H9 (cell line): ENCODE measurements at regions not wholly inside any gene's neighbourhood (a gene's known extent, or its start where the extent isn't known, plus 50 kb on each side); places are given as distances from the start of the nearest gene placed in this dataset.
"Not testable (repeated sequence)": the region's sequence is repeated elsewhere in the genome, so short reads cannot be mapped to it uniquely, and the experiment has no call there.

Experiments
- DNase-seq: peaks from one replicate; pipeline ENCODE4 v3.0.0-alpha.2; 2017
- H2AFZ ChIP-seq: one replicate; pipeline ENCODE4 v1.6.1; 2013; ENCODE audit warnings: mild to moderate bottlenecking, low read length, control low read depth, moderate library complexity
- H2AK5ac ChIP-seq: 2 replicates; pipeline ENCODE4 v1.6.1; 2013; ENCODE audit warnings: low read length, control low read depth, mixed read lengths; ENCODE audit not compliant: insufficient read length
- H2BK120ac ChIP-seq: one replicate; pipeline ENCODE4 v1.6.1; 2013; ENCODE audit warnings: low read depth, mild to moderate bottlenecking, low read length, control low read depth, inconsistent platforms; ENCODE audit not compliant: poor library complexity, severe bottlenecking
- H2BK12ac ChIP-seq: 2 replicates; pipeline ENCODE4 v1.6.1; 2013; ENCODE audit warnings: low read length, control low read depth, mixed read lengths, low read depth; ENCODE audit not compliant: insufficient read length
- H2BK15ac ChIP-seq: 2 replicates; pipeline ENCODE4 v1.6.1; 2013; ENCODE audit warnings: low read depth, low read length, control low read depth
- H2BK20ac ChIP-seq: one replicate; pipeline ENCODE4 v1.6.1; 2013; ENCODE audit warnings: low read depth, mild to moderate bottlenecking, low read length, control low read depth, inconsistent platforms; ENCODE audit not compliant: poor library complexity, severe bottlenecking
- H2BK5ac ChIP-seq: 2 replicates; pipeline ENCODE4 v1.6.1; 2013; ENCODE audit warnings: low read length, control low read depth, mixed read lengths; ENCODE audit not compliant: insufficient read length
- H3K14ac ChIP-seq: 2 replicates; pipeline ENCODE4 v1.6.1; 2013; ENCODE audit warnings: low read length, control low read depth; ENCODE audit not compliant: insufficient read depth
- H3K18ac ChIP-seq: 2 replicates; pipeline ENCODE4 v1.6.1; 2013; ENCODE audit warnings: low read depth, mild to moderate bottlenecking, mixed read lengths, low read length, control low read depth; ENCODE audit not compliant: insufficient read length
- H3K23ac ChIP-seq: 2 replicates; pipeline ENCODE4 v1.6.1; 2013; ENCODE audit warnings: low read length, control low read depth, mixed read lengths, low read depth; ENCODE audit not compliant: insufficient read length
- H3K23me2 ChIP-seq: 2 replicates; pipeline ENCODE4 v1.6.1; 2013; ENCODE audit warnings: low read depth, mild to moderate bottlenecking, mixed read lengths, low read length, control low read depth; ENCODE audit not compliant: insufficient read length, poor library complexity, severe bottlenecking
- H3K27ac ChIP-seq: 2 replicates; pipeline ENCODE4 v1.5.1; 2013; ENCODE audit warnings: low read length, control low read depth, mixed read lengths, low read depth; ENCODE audit not compliant: insufficient read length
- H3K27me3 ChIP-seq: 2 replicates; pipeline ENCODE4 v1.6.1; 2013; ENCODE audit warnings: low read length, control low read depth, inconsistent platforms; ENCODE audit not compliant: insufficient read depth
- H3K4ac ChIP-seq: 2 replicates; pipeline ENCODE4 v1.6.1; 2013; ENCODE audit warnings: low read depth, mild to moderate bottlenecking, control low read depth, inconsistent platforms, low read length, moderate library complexity
- H3K4me1 ChIP-seq: 2 replicates; pipeline ENCODE4 v1.6.1; 2013; ENCODE audit warnings: low read length, control low read depth, inconsistent platforms; ENCODE audit not compliant: insufficient read depth
- H3K4me2 ChIP-seq: 2 replicates; pipeline ENCODE4 v1.6.1; 2013; ENCODE audit warnings: low read length, control low read depth, mixed read lengths; ENCODE audit not compliant: insufficient read length, insufficient read depth
- H3K56ac ChIP-seq: 2 replicates; pipeline ENCODE4 v1.6.1; 2013; ENCODE audit warnings: low read depth, mild to moderate bottlenecking, mixed read lengths, low read length, control low read depth; ENCODE audit not compliant: insufficient read length
- H3K79me1 ChIP-seq: 2 replicates; pipeline ENCODE4 v1.6.1; 2013; ENCODE audit warnings: low read depth, mild to moderate bottlenecking, moderate library complexity, low read length, control low read depth, inconsistent platforms; ENCODE audit not compliant: insufficient read depth, poor library complexity, severe bottlenecking
- H3K79me2 ChIP-seq: 2 replicates; pipeline ENCODE4 v1.6.1; 2013; ENCODE audit warnings: low read length, control low read depth, inconsistent platforms; ENCODE audit not compliant: insufficient read depth
- H3K9ac ChIP-seq: 2 replicates; pipeline ENCODE4 v1.6.1; 2013; ENCODE audit warnings: low read length, control low read depth, mixed read lengths; ENCODE audit not compliant: insufficient read length; ENCODE audit errors: extremely low read depth
- H3K9me3 ChIP-seq: one replicate; pipeline ENCODE4 v1.6.1; 2013; ENCODE audit warnings: low read depth, low read length, inconsistent platforms; ENCODE audit not compliant: control insufficient read depth
- H3T11ph ChIP-seq: one replicate; pipeline ENCODE4 v1.6.1; 2013; ENCODE audit warnings: mild to moderate bottlenecking, low read length, control low read depth, inconsistent platforms
- H4K20me1 ChIP-seq: one replicate; pipeline ENCODE4 v1.6.1; 2013; ENCODE audit not compliant: control insufficient read depth, insufficient read length, insufficient read depth
- H4K5ac ChIP-seq: 2 replicates; pipeline ENCODE4 v1.6.1; 2013; ENCODE audit warnings: low read depth, mild to moderate bottlenecking, mixed read lengths, low read length, control low read depth; ENCODE audit not compliant: insufficient read length
- H4K8ac ChIP-seq: replicated peaks from 2 replicates; pipeline ENCODE4 v1.6.1; 2013; ENCODE audit warnings: low read length, control low read depth, mixed read lengths, low read depth; ENCODE audit not compliant: insufficient read length
- H4K91ac ChIP-seq: 2 replicates; pipeline ENCODE4 v1.6.1; 2013; ENCODE audit warnings: low read depth, mild to moderate bottlenecking, moderate library complexity, mixed read lengths, low read length, control low read depth; ENCODE audit not compliant: insufficient read length
- H3K27ac Mint-ChIP-seq, 3 experiments: 2 replicates in 2 of 3; 3 replicates in 1 of 3; pipeline ENCODE4 v1.8.0; 2020 to 2021; ENCODE audit warnings: mixed read lengths in 3 of 3, mild to moderate bottlenecking in 1 of 3, moderate library complexity in 1 of 3
- H3K27me3 Mint-ChIP-seq: 2 replicates; pipeline ENCODE4 v1.8.0; 2021; ENCODE audit warnings: low read depth, mild to moderate bottlenecking, moderate library complexity, mixed read lengths
- H3K36me3 Mint-ChIP-seq, 3 experiments: 2 replicates in 2 of 3; 3 replicates in 1 of 3; pipeline ENCODE4 v1.8.0; 2020 to 2021; ENCODE audit warnings: low read depth in 3 of 3, mixed read lengths in 3 of 3; ENCODE audit not compliant: insufficient read depth in 1 of 3
- H3K4me1 Mint-ChIP-seq, 2 experiments: 2 replicates each; pipeline ENCODE4 v1.8.0; 2020; ENCODE audit warnings: mixed read lengths in 2 of 2
- H3K4me3 Mint-ChIP-seq, 2 experiments: 2 replicates in 1 of 2; 3 replicates in 1 of 2; pipeline ENCODE4 v1.8.0; 2020 to 2021; ENCODE audit warnings: mild to moderate bottlenecking in 2 of 2, mixed read lengths in 2 of 2, moderate library complexity in 1 of 2
- H3K9me3 Mint-ChIP-seq, 2 experiments: 2 replicates in 1 of 2; 3 replicates in 1 of 2; pipeline ENCODE4 v1.8.0; 2020; ENCODE audit warnings: mild to moderate bottlenecking in 2 of 2, mixed read lengths in 2 of 2, moderate library complexity in 1 of 2
- CTCF ChIP-seq: fragments of 200-600 bp; sonication (generic); conservative IDR thresholded peaks from 3 replicates; pipeline ENCODE4 v1.8.0; 2021; ENCODE audit warnings: antibody characterized with exemption, mild to moderate bottlenecking
- WGBS: extraction: QIAGEN DNeasy Blood & Tissue Kit; methylation state at CpG from one replicate; pipeline ENCODE4 v1.1.7; 2013; ENCODE audit warnings: missing lambda C conversion rate, low lambda C conversion rate, mixed read lengths; ENCODE audit not compliant: insufficient read length; ENCODE audit errors: extremely low coverage; 5-methylcytosine and 5-hydroxymethylcytosine counted together

GRCh38 chr5:155575861-155576260 is 562.3 kb downstream of the KIF4B start:
- no peak overlapping the region for H4K8ac ChIP-seq
- no peak overlapping the region for H2BK15ac ChIP-seq
- H2AK5ac ChIP-seq: no peak overlapping the region
- no peak overlapping the region; a peak in 1 of 7 replicates for H3K27ac Mint-ChIP-seq
- H3K27me3 Mint-ChIP-seq: no peaks in the 10 kb centered on the region
- H3K4ac ChIP-seq: no peak overlapping the region
- no peaks in the 10 kb centered on the region for H4K20me1 ChIP-seq
- H2BK5ac ChIP-seq: no peak overlapping the region
- no peak for TF ChIP-seq CTCF
- no peaks in the 10 kb centered on the region; the same call in 1 of the 2 replicates for H3K27me3 ChIP-seq
- no peaks in the 10 kb centered on the region for H3K79me2 ChIP-seq
- no peak overlapping the region for H3K23ac ChIP-seq
- no peaks in the 10 kb centered on the region; a peak in 1 of 5 replicates for H3K9me3 Mint-ChIP-seq
- no peak overlapping the region for H3K4me3 Mint-ChIP-seq
- no peak overlapping the region for H3K27ac ChIP-seq
- H3K4me2 ChIP-seq: no peak overlapping the region
- H3K9me3 ChIP-seq: no peaks in the 10 kb centered on the region
- H4K5ac ChIP-seq: no peak overlapping the region
- H4K91ac ChIP-seq: no peak overlapping the region
- H3K36me3 Mint-ChIP-seq: no peaks in the 10 kb centered on the region
- no peak overlapping the region for H2BK12ac ChIP-seq
- no peaks in the 10 kb centered on the region for H3K23me2 ChIP-seq
- DNase-seq: no peak
- H3K18ac ChIP-seq: no peak overlapping the region
- H3K79me1 ChIP-seq: no peaks in the 10 kb centered on the region
- no peak overlapping the region for H2BK120ac ChIP-seq
- H3T11ph ChIP-seq: no peak overlapping the region
- no CpG with 5 or more reads among the region's 3 CpGs for WGBS
- no peak overlapping the region for H2BK20ac ChIP-seq
- no peaks in the 10 kb centered on the region for H3K4me1 Mint-ChIP-seq
- no peak overlapping the region for H3K9ac ChIP-seq
- H3K14ac ChIP-seq: no peak overlapping the region
- no peaks in the 10 kb centered on the region for H3K4me1 ChIP-seq
- no peak overlapping the region for H3K56ac ChIP-seq
- H2AFZ ChIP-seq: no peak overlapping the region

GRCh38 chr5:155586808-155587207 is 573.3 kb downstream of the KIF4B start:
- H3K23me2 ChIP-seq, H3K4me1 ChIP-seq, H2BK12ac ChIP-seq, H4K20me1 ChIP-seq, H2AK5ac ChIP-seq, H3K9ac ChIP-seq, H3K4me3 Mint-ChIP-seq, H3K27me3 Mint-ChIP-seq, H3K14ac ChIP-seq, H3K27ac ChIP-seq, H4K91ac ChIP-seq, H3K79me2 ChIP-seq, H3K18ac ChIP-seq, H2BK20ac ChIP-seq, H3K9me3 ChIP-seq, H4K5ac ChIP-seq, H3T11ph ChIP-seq, H3K4me1 Mint-ChIP-seq, H3K79me1 ChIP-seq, H3K9me3 Mint-ChIP-seq, H3K56ac ChIP-seq, H3K23ac ChIP-seq, H2BK120ac ChIP-seq, H4K8ac ChIP-seq, DNase-seq, H3K36me3 Mint-ChIP-seq, H2BK5ac ChIP-seq, H2BK15ac ChIP-seq, H2AFZ ChIP-seq, H3K27ac Mint-ChIP-seq, H3K4ac ChIP-seq, H3K4me2 ChIP-seq, H3K27me3 ChIP-seq: not testable (repeated sequence)
- WGBS: no CpG with 5 or more reads among the region's 21 CpGs
